ENCODE measurements at regions not wholly inside any gene's neighbourhood (a gene's known extent, or its start where the extent isn't known, plus 50 kb on each side); places are given as distances from the start of the nearest gene placed in this dataset.

GRCh38 chrX:40807384-40807783 is 72.0 kb upstream of the MED14 start:
- no peaks in the 10 kb centered on the region for H4K20me1 ChIP-seq (ENCODE audit: control insufficient read depth, extremely low read depth, insufficient read depth, low read length)
- H3K4me2 ChIP-seq (ENCODE audit: control insufficient read depth, extremely low read depth, insufficient read depth, low read depth, low read length): no peak overlapping the region
- no peaks in the 10 kb centered on the region for H3K9me1 ChIP-seq (ENCODE audit: control insufficient read depth, extremely low read depth, insufficient read depth, low read length)
- dilution Hi-C loops (cut with MboI; ENCODE audit: extremely low pct_ligation_motif_present, low sequenced_read_pairs): no loop called here
- H3K27me3 ChIP-seq (ENCODE audit: control insufficient read depth, extremely low read depth, insufficient read depth, low read length): no peaks in the 10 kb centered on the region
- H3K9me3 ChIP-seq (ENCODE audit: control insufficient read depth, low read depth, low read length): no peaks in the 10 kb centered on the region
- H3K36me3 ChIP-seq (ENCODE audit: control insufficient read depth in 2 of 2, extremely low read depth in 1 of 2, insufficient read depth in 2 of 2, low read length in 2 of 2): no peaks in the 10 kb centered on the region
- TF ChIP-seq EZH2 (IDR thresholded peaks at IDR 0.05; ENCODE audit: low read length): no peak
- TF ChIP-seq CTCF (optimal IDR thresholded peaks at IDR 0.05 in 1 of 3, IDR thresholded peaks at IDR 0.05 in 1 of 3, conservative IDR thresholded peaks at IDR 0.05 in 1 of 3; ENCODE audit: extremely low read depth in 1 of 3, insufficient read depth in 2 of 3, low read length in 3 of 3): no peak
- peaks cover 3% of the 10 kb centered on the region for H3K4me1 ChIP-seq (ENCODE audit: control insufficient read depth, extremely low read depth, insufficient read depth, low read length)
- FAIRE-seq: no peak
- no peaks in the 10 kb centered on the region for H3K79me2 ChIP-seq (ENCODE audit: control insufficient read depth, insufficient read depth, low read length)
- no peak overlapping the region for H3K9ac ChIP-seq (ENCODE audit: control insufficient read depth, extremely low read depth, insufficient read depth, low read length)
- H2AFZ ChIP-seq (ENCODE audit: control insufficient read depth, low read length): no peak overlapping the region
- no peak overlapping the region for H3K27ac ChIP-seq (ENCODE audit: control insufficient read depth, insufficient read depth, low read length)
- no peak for DNase-seq (ENCODE audit: low read depth, low spot score)
- no peak overlapping the region for H3K4me3 ChIP-seq (ENCODE audit: control insufficient read depth in 2 of 3, extremely low read depth in 1 of 3, insufficient read depth in 2 of 3, low read depth in 1 of 3, low read length in 3 of 3)

GRCh38 chrX:40808203-40808602 is 72.9 kb upstream of the MED14 start:
- Histone ChIP-seq H3K9ac (ENCODE audit: control insufficient read depth, extremely low read depth, insufficient read depth, low read length) (no peak overlapping the region), H3K27me3 (ENCODE audit: control insufficient read depth, extremely low read depth, insufficient read depth, low read length) (no peaks in the 10 kb centered on the region), H4K20me1 (ENCODE audit: control insufficient read depth, extremely low read depth, insufficient read depth, low read length) (no peaks in the 10 kb centered on the region), H3K27ac (ENCODE audit: control insufficient read depth, insufficient read depth, low read length) (no peak overlapping the region), H3K4me1 (ENCODE audit: control insufficient read depth, extremely low read depth, insufficient read depth, low read length) (peaks cover 3% of the 10 kb centered on the region), H3K4me2 (ENCODE audit: control insufficient read depth, extremely low read depth, insufficient read depth, low read depth, low read length) (no peak overlapping the region), H3K4me3 (ENCODE audit: control insufficient read depth in 2 of 3, extremely low read depth in 1 of 3, insufficient read depth in 2 of 3, low read depth in 1 of 3, low read length in 3 of 3) (no peak overlapping the region), H3K79me2 (ENCODE audit: control insufficient read depth, insufficient read depth, low read length) (no peaks in the 10 kb centered on the region), H3K9me3 (ENCODE audit: control insufficient read depth, low read depth, low read length) (no peaks in the 10 kb centered on the region), H3K9me1 (ENCODE audit: control insufficient read depth, extremely low read depth, insufficient read depth, low read length) (no peaks in the 10 kb centered on the region), H3K36me3 (ENCODE audit: control insufficient read depth in 2 of 2, extremely low read depth in 1 of 2, insufficient read depth in 2 of 2, low read length in 2 of 2) (no peaks in the 10 kb centered on the region), H2AFZ (ENCODE audit: control insufficient read depth, low read length) (no peak overlapping the region)
- no peak for FAIRE-seq
- DNase-seq (ENCODE audit: low read depth, low spot score): no peak
- TF ChIP-seq CTCF (optimal IDR thresholded peaks at IDR 0.05 in 1 of 3, IDR thresholded peaks at IDR 0.05 in 1 of 3, conservative IDR thresholded peaks at IDR 0.05 in 1 of 3; ENCODE audit: extremely low read depth in 1 of 3, insufficient read depth in 2 of 3, low read length in 3 of 3) (no peak), EZH2 (IDR thresholded peaks at IDR 0.05; ENCODE audit: low read length) (no peak)
- dilution Hi-C loops (cut with MboI; ENCODE audit: extremely low pct_ligation_motif_present, low sequenced_read_pairs): no loop called here

Data from keratinocyte (primary cell).